ENCODE measurements at regions not wholly inside any gene's neighbourhood (a gene's known extent, or its start where the extent isn't known, plus 50 kb on each side); places are given as distances from the start of the nearest gene placed in this dataset.

- Histone ChIP-seq H3K4me1 (peaks cover 12% of the 10 kb centered on the region), H3K4me3 (ENCODE audit: low read depth, low read length) (no peak overlapping the region), H3K27me3 (replicated peaks; ENCODE audit: control insufficient read depth, insufficient read depth, low read length) (no peaks in the 10 kb centered on the region), H3K36me3 (ENCODE audit: control insufficient read depth, insufficient read depth, low read length) (no peaks in the 10 kb centered on the region), H3K9me3 (no peaks in the 10 kb centered on the region)
- BruUV-seq (replicated peaks): no TSS peak
- intact Hi-C loops (cut with micrococcal nuclease; ENCODE audit: unreplicated experiment): no loop called here
- ChIA-PET CTCF (no interaction called here), POLR2A (no interaction called here)
- Mint-ChIP-seq H3K4me3 (ENCODE audit: unreplicated experiment) (no peak overlapping the region), H3K9me3 (ENCODE audit: unreplicated experiment) (no peaks in the 10 kb centered on the region), H3K36me3 (ENCODE audit: insufficient read depth, unreplicated experiment) (no peaks in the 10 kb centered on the region), H3K27me3 (ENCODE audit: insufficient read depth, unreplicated experiment) (no peaks in the 10 kb centered on the region), H3K4me1 (ENCODE audit: low read depth, unreplicated experiment) (peaks cover 14% of the 10 kb centered on the region), H3K27ac (ENCODE audit: unreplicated experiment) (no peak overlapping the region)
- TF ChIP-seq, protein P1, sequence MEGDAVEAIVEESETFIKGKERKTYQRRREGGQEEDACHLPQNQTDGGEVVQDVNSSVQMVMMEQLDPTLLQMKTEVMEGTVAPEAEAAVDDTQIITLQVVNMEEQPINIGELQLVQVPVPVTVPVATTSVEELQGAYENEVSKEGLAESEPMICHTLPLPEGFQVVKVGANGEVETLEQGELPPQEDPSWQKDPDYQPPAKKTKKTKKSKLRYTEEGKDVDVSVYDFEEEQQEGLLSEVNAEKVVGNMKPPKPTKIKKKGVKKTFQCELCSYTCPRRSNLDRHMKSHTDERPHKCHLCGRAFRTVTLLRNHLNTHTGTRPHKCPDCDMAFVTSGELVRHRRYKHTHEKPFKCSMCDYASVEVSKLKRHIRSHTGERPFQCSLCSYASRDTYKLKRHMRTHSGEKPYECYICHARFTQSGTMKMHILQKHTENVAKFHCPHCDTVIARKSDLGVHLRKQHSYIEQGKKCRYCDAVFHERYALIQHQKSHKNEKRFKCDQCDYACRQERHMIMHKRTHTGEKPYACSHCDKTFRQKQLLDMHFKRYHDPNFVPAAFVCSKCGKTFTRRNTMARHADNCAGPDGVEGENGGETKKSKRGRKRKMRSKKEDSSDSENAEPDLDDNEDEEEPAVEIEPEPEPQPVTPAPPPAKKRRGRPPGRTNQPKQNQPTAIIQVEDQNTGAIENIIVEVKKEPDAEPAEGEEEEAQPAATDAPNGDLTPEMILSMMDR (IDR thresholded peaks at IDR 0.05; ENCODE audit: insufficient read depth in 1 of 2, low read depth in 1 of 2, low read length in 1 of 2, severe bottlenecking in 1 of 2, unreplicated experiment in 1 of 2): no peak
- no peak for DNase-seq
These were observed 191.2 kb downstream of the WDR11 start for GRCh38 chr10:121042342-121042741.

DNA sequence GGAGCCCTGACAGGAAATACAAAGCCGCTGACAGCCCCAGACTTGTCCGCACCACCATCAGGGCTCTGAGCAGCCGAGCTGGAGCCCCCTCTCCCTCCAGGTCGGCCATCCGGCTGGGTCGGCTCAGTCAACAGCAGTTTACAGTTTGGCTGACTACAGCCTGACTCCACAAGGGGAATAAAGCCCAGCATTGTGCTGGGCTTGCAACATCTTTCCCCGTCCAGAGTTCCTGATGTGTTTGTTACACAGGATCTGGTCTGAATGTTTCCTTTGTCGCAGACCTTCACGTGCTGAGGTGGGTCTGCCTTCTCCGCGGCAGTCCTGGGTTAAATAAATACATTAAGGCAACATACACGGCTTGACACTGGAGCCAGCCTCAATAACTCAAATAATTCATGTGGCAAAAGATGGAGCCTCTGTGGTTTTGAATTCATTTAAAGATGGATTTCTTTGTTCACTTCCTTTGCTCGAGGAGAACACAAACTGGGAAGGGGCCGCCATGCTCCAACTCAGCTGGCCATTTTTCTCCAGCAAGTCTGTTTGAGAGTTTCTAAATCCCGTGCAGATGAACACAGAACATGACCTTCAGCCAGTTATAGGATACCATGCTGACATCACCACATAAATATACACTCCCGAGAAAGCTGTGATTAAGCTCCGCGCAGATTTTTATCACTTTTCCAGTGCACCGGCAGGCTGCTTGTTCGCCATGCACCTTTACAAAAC is 192.1 kb downstream of the WDR11 start:
- no TSS peak for BruUV-seq (replicated peaks)
- Mint-ChIP-seq H3K27me3 (ENCODE audit: insufficient read depth, unreplicated experiment) (no peaks in the 10 kb centered on the region), H3K9me3 (ENCODE audit: unreplicated experiment) (peaks cover 8% of the 10 kb centered on the region), H3K4me1 (ENCODE audit: low read depth, unreplicated experiment) (peaks cover 6% of the 10 kb centered on the region), H3K4me3 (ENCODE audit: unreplicated experiment) (no peak overlapping the region), H3K36me3 (ENCODE audit: insufficient read depth, unreplicated experiment) (no peaks in the 10 kb centered on the region), H3K27ac (ENCODE audit: unreplicated experiment) (no peak overlapping the region)
- Histone ChIP-seq H3K36me3 (ENCODE audit: control insufficient read depth, insufficient read depth, low read length) (no peaks in the 10 kb centered on the region), H3K27me3 (replicated peaks; ENCODE audit: control insufficient read depth, insufficient read depth, low read length) (no peaks in the 10 kb centered on the region), H3K4me3 (ENCODE audit: low read depth, low read length) (no peak overlapping the region), H3K4me1 (peaks cover 7% of the 10 kb centered on the region; the same call in 1 of the 2 replicates), H3K9me3 (no peaks in the 10 kb centered on the region)
- intact Hi-C loops (cut with micrococcal nuclease; ENCODE audit: unreplicated experiment): no loop called here
- TF ChIP-seq, protein P1 (IDR thresholded peaks at IDR 0.05; ENCODE audit: insufficient read depth in 1 of 2, low read depth in 1 of 2, low read length in 1 of 2, severe bottlenecking in 1 of 2, unreplicated experiment in 1 of 2): no peak
- ChIA-PET POLR2A (no interaction called here), CTCF (no interaction called here)
- DNase-seq: no peak

GRCh38 chr10:121048749-121049148 is 197.6 kb downstream of the WDR11 start:
- Histone ChIP-seq H3K36me3 (ENCODE audit: control insufficient read depth, insufficient read depth, low read length) (no peaks in the 10 kb centered on the region), H3K4me3 (ENCODE audit: low read depth, low read length) (no peak overlapping the region), H3K9me3 (no peaks in the 10 kb centered on the region), H3K27me3 (replicated peaks; ENCODE audit: control insufficient read depth, insufficient read depth, low read length) (no peaks in the 10 kb centered on the region), H3K4me1 (peaks cover 7% of the 10 kb centered on the region)
- Mint-ChIP-seq H3K4me3 (ENCODE audit: unreplicated experiment) (no peak overlapping the region), H3K9me3 (ENCODE audit: unreplicated experiment) (peaks cover 19% of the 10 kb centered on the region), H3K27me3 (ENCODE audit: insufficient read depth, unreplicated experiment) (no peaks in the 10 kb centered on the region), H3K27ac (ENCODE audit: unreplicated experiment) (no peak overlapping the region), H3K36me3 (ENCODE audit: insufficient read depth, unreplicated experiment) (no peaks in the 10 kb centered on the region), H3K4me1 (ENCODE audit: low read depth, unreplicated experiment) (no peaks in the 10 kb centered on the region)
- CTCF ChIA-PET: no interaction called here
- intact Hi-C loops (cut with micrococcal nuclease; ENCODE audit: unreplicated experiment): no loop called here
- TF ChIP-seq, protein P1 (IDR thresholded peaks at IDR 0.05; ENCODE audit: insufficient read depth in 1 of 2, low read depth in 1 of 2, low read length in 1 of 2, severe bottlenecking in 1 of 2, unreplicated experiment in 1 of 2): no peak
- BruUV-seq (replicated peaks): no TSS peak
- no peak for DNase-seq
- POLR2A ChIA-PET: no interaction called here
